Neuron (in vitro differentiated cells): ENCODE measurements at regions not wholly inside any gene's neighbourhood (a gene's known extent, or its start where the extent isn't known, plus 50 kb on each side); places are given as distances from the start of the nearest gene placed in this dataset.

Source experiments
- H2AFZ ChIP-seq: one replicate; pipeline ENCODE4 v1.6.1; 2013; ENCODE audit warnings: low read depth, mild to moderate bottlenecking, inconsistent platforms, low read length, moderate library complexity
- H3K27me3 ChIP-seq: one replicate; pipeline ENCODE4 v1.6.1; 2013; ENCODE audit warnings: low read length; ENCODE audit not compliant: insufficient read depth
- H3K36me3 ChIP-seq: one replicate; pipeline ENCODE4 v1.6.1; 2013; ENCODE audit warnings: low read length; ENCODE audit not compliant: insufficient read depth
- H3K4me1 ChIP-seq: one replicate; pipeline ENCODE4 v1.6.1; 2013; ENCODE audit warnings: low read length; ENCODE audit not compliant: insufficient read depth
- H3K4me3 ChIP-seq: 2 replicates; pipeline ENCODE4 v1.5.1; 2013; ENCODE audit warnings: mild to moderate bottlenecking, low read length, moderate library complexity
- H3K9me3 ChIP-seq: one replicate; pipeline ENCODE4 v1.6.1; 2013; ENCODE audit warnings: low read length

DNA sequence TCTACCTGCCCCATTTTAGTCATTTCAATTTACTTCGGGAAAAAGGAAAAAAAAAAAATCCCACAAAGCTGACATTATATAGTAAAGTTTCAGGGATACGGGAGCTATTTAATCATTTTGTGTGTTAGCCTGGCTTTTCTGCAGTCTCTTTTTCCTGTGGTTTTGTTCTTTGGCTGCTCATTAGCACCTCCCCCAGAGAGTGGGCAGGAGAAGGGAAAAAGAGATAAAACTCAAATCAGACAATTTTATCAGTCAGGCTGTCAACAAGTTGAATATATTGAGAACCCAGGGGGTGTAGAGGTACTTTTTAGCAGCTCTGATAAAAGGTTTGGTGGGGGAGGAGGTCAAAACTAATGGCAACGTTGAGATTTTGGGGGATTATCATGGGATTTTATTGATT, 559.0 kb upstream of the PSMD7 start:
- no peak overlapping the region for H2AFZ ChIP-seq
- no peaks in the 10 kb centered on the region for H3K9me3 ChIP-seq
- no peaks in the 10 kb centered on the region for H3K4me1 ChIP-seq
- H3K36me3 ChIP-seq = no peaks in the 10 kb centered on the region
- no peak overlapping the region for H3K4me3 ChIP-seq
- no peaks in the 10 kb centered on the region for H3K27me3 ChIP-seq

DNA sequence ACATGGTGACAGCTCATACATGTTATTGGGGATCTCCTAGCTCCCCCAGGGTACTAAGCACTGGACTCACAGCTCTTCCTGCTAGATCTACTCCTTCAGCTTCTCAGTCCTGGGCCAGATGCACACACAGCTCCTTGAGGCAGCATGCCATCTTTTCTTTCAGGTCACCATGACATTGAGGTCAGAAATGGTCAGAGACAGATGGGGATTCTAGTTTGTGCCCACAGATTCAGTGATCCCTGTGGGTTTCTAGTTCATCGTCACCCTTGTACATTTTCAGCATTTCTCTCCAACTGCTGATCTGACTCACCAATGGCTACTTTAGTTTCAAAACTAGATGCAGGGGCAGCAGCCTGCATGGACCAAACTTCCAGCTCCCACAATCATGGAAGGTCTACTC, 560.7 kb upstream of the PSMD7 start:
- no peaks in the 10 kb centered on the region for H3K4me1 ChIP-seq
- no peak overlapping the region for H2AFZ ChIP-seq
- H3K27me3 ChIP-seq = no peaks in the 10 kb centered on the region
- H3K9me3 ChIP-seq = no peaks in the 10 kb centered on the region
- H3K4me3 ChIP-seq = no peak overlapping the region
- H3K36me3 ChIP-seq = no peaks in the 10 kb centered on the region

DNA sequence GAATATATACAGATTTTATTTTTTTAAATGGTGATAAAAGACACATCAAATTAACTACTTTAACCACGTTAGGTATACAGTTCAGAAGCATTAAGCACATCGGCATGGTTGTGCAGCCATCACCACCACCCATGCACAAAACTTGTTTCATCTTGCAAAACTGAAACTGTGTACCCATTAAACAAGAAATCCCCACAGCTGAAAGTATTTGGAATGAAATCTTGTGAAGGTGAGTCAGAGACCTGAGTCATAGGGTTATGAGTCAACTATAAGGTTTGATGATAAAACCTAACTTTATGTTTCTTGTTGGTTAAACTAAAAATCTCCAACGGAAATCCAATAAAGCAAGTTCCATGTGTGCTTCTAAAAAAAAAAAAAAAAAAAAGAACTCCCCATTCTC, 561.6 kb upstream of the PSMD7 start:
- Histone ChIP-seq H3K4me1 (no peaks in the 10 kb centered on the region), H3K9me3 (no peaks in the 10 kb centered on the region), H2AFZ (no peak overlapping the region), H3K36me3 (no peaks in the 10 kb centered on the region), H3K27me3 (no peaks in the 10 kb centered on the region), H3K4me3 (no peak overlapping the region)

DNA sequence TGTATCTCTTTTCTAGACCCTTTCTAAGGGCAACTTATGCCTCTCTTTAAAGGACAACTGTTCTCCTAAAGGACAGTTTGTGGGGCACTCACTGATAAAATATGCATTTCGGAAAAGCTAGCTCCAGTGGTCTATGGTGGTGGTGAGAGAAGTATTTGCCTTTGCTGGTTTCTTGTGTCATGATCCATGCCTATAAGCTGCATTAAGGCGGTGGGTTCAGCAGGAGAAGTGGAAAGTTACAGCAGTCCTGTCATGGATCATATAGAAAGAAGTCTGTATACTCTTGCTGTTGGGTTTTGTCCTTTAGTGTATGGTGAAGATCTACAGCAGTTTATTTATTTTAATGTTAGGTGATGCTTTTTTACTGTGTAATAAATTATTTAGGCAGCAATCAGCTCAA, 563.9 kb upstream of the PSMD7 start:
- no peaks in the 10 kb centered on the region for H3K27me3 ChIP-seq
- H3K4me3 ChIP-seq = no peak overlapping the region
- H3K36me3 ChIP-seq = no peaks in the 10 kb centered on the region
- H3K9me3 ChIP-seq = no peaks in the 10 kb centered on the region
- no peak overlapping the region for H2AFZ ChIP-seq
- H3K4me1 ChIP-seq = no peaks in the 10 kb centered on the region

DNA sequence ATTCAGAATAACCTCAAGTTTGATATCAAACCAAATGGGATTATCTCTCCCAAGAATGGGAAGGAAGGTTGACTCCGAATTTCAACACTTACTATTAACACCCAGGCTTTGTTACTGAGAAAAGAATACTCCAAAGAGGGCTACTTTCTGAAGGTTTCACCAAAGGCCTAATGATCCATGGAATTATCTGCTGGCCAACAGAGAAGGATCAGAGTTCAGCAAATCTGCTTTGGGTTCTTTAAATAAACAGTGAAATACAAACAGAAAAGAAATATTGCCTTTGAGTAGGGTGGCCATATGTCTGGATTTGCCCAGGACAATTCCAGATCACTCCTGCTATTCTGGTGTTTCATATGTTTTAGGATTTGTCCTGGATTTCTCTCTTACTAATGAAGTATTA, 564.5 kb upstream of the PSMD7 start:
- Histone ChIP-seq H2AFZ (no peak overlapping the region), H3K4me3 (no peak overlapping the region), H3K27me3 (no peaks in the 10 kb centered on the region), H3K4me1 (no peaks in the 10 kb centered on the region), H3K9me3 (no peaks in the 10 kb centered on the region), H3K36me3 (no peaks in the 10 kb centered on the region)

DNA sequence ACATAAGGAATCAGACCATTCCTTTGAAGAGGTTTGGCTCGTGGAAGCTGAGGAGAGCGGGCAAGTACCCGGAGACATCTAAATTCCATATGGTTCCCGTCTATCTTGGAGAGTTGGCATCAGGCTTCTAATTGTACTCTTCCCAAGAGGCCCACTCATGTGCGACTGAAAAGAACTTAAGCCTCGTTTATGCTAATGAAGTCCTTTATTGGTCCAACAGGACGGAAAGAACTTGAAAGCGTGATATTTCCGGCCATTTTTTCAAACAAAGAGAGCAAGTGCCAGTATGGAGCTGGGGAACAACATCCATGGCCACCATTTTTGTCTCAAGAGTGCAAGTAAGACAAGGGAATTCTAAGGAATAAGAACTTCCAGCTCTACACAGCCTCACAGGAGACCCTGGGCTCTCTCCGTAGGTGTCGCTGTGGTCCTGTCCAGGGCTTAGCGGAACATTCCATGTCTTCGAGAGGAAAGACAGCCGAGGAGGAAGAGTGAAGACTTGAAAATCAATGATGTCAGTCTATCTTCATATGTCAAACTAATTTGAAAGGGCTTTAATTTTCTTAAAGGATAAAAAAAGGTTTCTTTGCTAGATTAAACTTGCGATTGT, 566.0 kb upstream of the PSMD7 start:
- Histone ChIP-seq H2AFZ (no peak overlapping the region), H3K9me3 (no peaks in the 10 kb centered on the region), H3K4me3 (no peak overlapping the region), H3K36me3 (no peaks in the 10 kb centered on the region), H3K4me1 (no peaks in the 10 kb centered on the region), H3K27me3 (no peaks in the 10 kb centered on the region)

DNA sequence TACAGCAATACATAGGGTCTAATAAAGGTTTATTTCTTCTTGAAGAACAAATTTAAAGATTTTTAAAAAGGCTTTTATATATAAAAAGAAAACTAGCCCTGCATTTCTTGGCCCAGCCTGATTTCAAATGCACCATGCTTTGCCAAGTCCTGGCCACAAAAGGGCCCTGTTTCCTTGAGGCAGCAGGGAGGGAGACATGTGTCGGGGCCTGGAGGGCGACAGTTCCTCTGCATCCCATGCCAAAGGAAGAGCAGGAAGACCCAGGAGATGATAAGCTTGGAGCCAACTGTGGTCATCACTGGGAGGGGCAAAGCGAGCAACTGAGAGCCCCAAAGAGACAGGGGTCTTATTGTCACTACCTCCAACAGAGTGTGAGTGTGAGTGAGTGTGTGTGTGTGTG, 571.5 kb upstream of the PSMD7 start:
- no peak overlapping the region for H2AFZ ChIP-seq
- H3K9me3 ChIP-seq = no peaks in the 10 kb centered on the region
- H3K27me3 ChIP-seq = no peaks in the 10 kb centered on the region
- H3K36me3 ChIP-seq = no peaks in the 10 kb centered on the region
- H3K4me3 ChIP-seq = no peak overlapping the region
- no peaks in the 10 kb centered on the region for H3K4me1 ChIP-seq

DNA sequence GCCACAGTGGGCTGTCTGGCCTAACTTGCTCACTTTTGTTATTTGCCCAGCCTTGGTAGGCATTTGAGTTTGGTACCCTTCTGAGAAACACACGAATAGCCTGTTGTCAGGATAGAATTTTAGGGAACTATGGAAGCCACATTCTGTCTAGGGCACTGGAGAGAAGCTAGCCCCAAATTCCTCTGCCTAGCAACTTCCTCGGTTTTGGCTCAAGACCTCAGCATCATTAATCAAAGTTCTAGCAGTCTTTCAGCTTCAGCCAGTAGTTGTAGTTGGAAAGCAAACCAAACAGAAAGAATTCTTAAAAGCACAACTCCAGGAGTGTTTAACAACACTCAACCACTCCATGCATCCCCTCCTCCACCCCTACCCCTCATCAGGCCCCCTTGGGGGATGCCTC, 572.1 kb upstream of the PSMD7 start:
- H3K27me3 ChIP-seq = no peaks in the 10 kb centered on the region
- no peaks in the 10 kb centered on the region for H3K4me1 ChIP-seq
- H3K36me3 ChIP-seq = no peaks in the 10 kb centered on the region
- H2AFZ ChIP-seq = no peak overlapping the region
- H3K4me3 ChIP-seq = no peak overlapping the region
- no peaks in the 10 kb centered on the region for H3K9me3 ChIP-seq

DNA sequence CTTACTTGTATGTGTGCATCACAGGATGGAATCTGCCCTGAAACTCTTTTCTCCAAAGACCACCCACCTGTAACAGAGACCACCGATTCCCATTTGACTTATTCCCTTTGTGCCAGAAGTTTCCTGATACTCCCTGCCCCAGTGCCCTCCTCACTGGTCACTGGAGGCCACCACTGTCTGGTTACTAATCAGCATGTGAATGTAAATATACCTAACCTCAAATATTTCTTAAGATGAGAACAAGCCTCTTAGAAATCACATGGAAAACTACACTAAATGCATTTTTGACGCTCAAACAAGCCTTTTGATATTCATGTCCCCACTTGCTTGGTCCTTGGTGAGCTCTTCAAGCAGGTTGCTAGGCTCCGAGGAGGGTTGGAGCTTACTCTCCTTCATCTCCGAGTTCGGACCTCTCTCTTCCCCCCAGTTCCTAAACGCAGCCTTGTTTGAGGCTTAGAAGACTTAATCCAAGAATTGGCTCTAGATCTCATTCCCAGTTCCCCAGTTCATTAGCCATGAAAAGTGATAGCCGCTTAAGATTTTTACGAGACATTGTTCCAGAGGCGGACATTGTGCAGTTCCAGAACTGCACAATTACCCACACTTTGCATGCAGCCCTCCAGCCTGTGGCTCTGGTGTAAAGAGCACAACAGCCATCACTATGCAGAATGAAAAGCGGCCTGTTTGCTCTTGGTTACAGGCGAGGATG, 579.2 kb upstream of the PSMD7 start:
- Histone ChIP-seq H3K27me3 (no peaks in the 10 kb centered on the region), H3K36me3 (no peaks in the 10 kb centered on the region), H2AFZ (peak overlapping the region; percentile 6), H3K4me1 (peaks cover 19% of the 10 kb centered on the region), H3K9me3 (no peaks in the 10 kb centered on the region), H3K4me3 (no peak overlapping the region)

DNA sequence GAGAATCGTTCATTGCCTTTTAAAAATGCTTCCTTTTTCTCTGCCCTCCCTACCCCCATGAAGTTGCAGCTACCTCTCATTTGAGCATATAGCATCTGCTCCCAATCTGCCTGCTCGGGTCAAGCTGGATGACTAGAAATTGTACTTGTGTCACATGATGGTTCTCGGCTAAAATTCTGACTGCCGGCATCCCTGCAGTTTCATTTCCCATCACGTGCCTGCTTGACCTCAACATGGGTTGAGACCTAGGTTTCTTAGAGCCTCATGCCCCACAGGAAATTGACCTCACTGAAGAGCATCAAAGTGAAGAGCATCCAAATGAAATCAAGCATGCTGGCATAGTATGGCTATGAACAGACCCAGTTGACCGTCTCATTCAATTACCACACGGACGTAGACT, 581.6 kb upstream of the PSMD7 start:
- no peaks in the 10 kb centered on the region for H3K27me3 ChIP-seq
- H3K4me1 ChIP-seq = peaks cover 31% of the 10 kb centered on the region
- H2AFZ ChIP-seq = no peak overlapping the region
- H3K36me3 ChIP-seq = no peaks in the 10 kb centered on the region
- H3K4me3 ChIP-seq = no peak overlapping the region
- no peaks in the 10 kb centered on the region for H3K9me3 ChIP-seq

DNA sequence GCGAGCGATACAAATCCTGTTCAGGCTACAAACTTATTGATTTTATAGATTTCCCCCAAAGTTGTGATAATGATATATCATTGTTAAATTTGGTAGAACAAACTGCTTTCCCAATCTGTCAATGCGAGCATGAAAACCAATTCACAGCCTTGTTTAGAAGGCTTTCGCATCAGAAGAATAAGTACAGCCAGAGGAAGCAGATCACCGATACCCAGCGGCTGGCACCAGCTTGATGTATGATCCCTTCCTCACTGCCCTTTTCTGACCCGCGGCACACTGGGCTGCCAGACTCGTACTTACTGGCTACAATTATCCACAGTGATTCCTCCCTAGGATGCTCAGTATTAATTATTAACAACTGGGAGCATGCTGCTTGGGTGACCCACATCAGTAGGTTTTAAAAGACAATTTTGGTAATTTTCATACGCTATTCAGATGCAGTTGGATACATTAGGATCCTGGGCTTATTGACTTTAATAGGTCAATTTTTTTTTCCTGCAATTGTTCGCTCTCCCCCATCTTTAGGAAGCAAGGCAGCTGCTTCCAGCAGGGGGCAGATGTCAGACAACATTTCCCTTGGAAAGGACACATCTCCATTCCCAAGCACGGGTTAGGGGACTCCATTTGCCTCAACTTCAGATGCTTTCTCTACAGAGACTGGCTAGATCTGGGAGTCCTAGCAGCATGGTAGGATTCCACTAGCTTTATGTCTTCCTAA, 582.7 kb upstream of the PSMD7 start:
- H3K4me1 ChIP-seq = peaks cover 31% of the 10 kb centered on the region
- H3K9me3 ChIP-seq = no peaks in the 10 kb centered on the region
- H3K36me3 ChIP-seq = no peaks in the 10 kb centered on the region
- no peaks in the 10 kb centered on the region for H3K27me3 ChIP-seq
- H2AFZ ChIP-seq = peak overlapping the region; percentile 26
- no peak overlapping the region for H3K4me3 ChIP-seq

DNA sequence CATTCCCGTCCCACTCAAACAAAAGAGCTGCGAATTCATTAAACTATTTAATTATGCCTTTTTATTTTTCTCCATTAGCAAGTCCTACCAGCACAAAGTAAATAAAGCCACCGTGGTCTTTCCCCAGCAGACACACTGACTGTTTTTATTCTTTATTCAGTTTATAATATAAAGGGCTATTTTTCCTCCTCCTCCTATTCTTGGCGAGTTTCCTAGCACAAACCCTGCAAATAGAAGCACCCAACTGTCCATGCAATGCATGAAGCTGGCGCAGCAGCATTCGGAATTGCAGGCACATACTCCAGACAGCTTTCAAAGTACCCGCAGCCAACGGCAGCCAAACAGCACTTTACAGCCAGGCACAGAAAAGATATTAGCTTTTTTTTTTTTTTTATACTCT, 583.4 kb upstream of the PSMD7 start:
- Histone ChIP-seq H3K27me3 (no peaks in the 10 kb centered on the region), H2AFZ (peak overlapping the region; percentile 26), H3K36me3 (no peaks in the 10 kb centered on the region), H3K4me1 (peaks cover 31% of the 10 kb centered on the region), H3K9me3 (no peaks in the 10 kb centered on the region), H3K4me3 (no peak overlapping the region)

DNA sequence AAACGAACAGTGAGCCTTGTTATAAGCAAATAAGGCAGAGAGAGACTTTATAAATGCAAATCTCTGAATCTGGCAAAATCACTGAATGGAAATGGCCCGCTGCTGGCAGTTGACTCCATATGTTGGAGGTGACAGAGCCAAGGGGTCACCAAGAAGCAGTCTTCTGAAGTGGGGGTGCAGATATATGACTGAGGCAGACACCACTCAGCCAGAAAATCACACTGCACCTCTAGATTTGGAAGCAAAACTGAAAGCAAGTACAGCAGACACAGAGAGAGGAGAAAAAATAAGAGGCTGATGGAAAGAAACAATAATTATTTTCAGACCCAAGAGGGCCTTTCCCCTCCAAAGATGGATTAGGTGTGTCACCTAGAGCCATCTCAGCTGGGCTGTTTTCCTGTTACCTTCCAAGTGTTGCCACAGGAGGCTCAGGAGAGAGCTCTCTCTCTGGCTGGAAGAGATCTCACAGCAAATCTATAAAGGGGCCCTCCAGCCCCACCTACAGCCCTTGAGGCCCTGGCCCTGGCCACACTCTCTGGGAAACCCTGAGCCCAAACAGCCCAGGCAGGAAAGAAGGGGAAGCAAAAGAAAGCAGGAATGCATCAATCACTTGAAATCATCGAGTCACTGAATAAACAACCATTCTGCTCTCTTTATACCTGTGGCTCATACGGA, 585.1 kb upstream of the PSMD7 start:
- no peaks in the 10 kb centered on the region for H3K36me3 ChIP-seq
- H3K4me3 ChIP-seq = no peak overlapping the region
- H2AFZ ChIP-seq = no peak overlapping the region
- peaks cover 19% of the 10 kb centered on the region for H3K4me1 ChIP-seq
- H3K9me3 ChIP-seq = no peaks in the 10 kb centered on the region
- H3K27me3 ChIP-seq = no peaks in the 10 kb centered on the region
